H9 (cell line): ENCODE measurements at regions not wholly inside any gene's neighbourhood (a gene's known extent, or its start where the extent isn't known, plus 50 kb on each side); places are given as distances from the start of the nearest gene placed in this dataset.

Experiments used
- DNase-seq: peaks from one replicate; pipeline ENCODE4 v3.0.0-alpha.2; 2017
- H2AFZ ChIP-seq: one replicate; pipeline ENCODE4 v1.6.1; 2013; ENCODE audit warnings: mild to moderate bottlenecking, low read length, control low read depth, moderate library complexity
- H2AK5ac ChIP-seq: 2 replicates; pipeline ENCODE4 v1.6.1; 2013; ENCODE audit warnings: low read length, control low read depth, mixed read lengths; ENCODE audit not compliant: insufficient read length
- H2BK120ac ChIP-seq: one replicate; pipeline ENCODE4 v1.6.1; 2013; ENCODE audit warnings: low read depth, mild to moderate bottlenecking, low read length, control low read depth, inconsistent platforms; ENCODE audit not compliant: poor library complexity, severe bottlenecking
- H2BK12ac ChIP-seq: 2 replicates; pipeline ENCODE4 v1.6.1; 2013; ENCODE audit warnings: low read length, control low read depth, mixed read lengths, low read depth; ENCODE audit not compliant: insufficient read length
- H2BK15ac ChIP-seq: 2 replicates; pipeline ENCODE4 v1.6.1; 2013; ENCODE audit warnings: low read depth, low read length, control low read depth
- H2BK20ac ChIP-seq: one replicate; pipeline ENCODE4 v1.6.1; 2013; ENCODE audit warnings: low read depth, mild to moderate bottlenecking, low read length, control low read depth, inconsistent platforms; ENCODE audit not compliant: poor library complexity, severe bottlenecking
- H2BK5ac ChIP-seq: 2 replicates; pipeline ENCODE4 v1.6.1; 2013; ENCODE audit warnings: low read length, control low read depth, mixed read lengths; ENCODE audit not compliant: insufficient read length
- H3K14ac ChIP-seq: 2 replicates; pipeline ENCODE4 v1.6.1; 2013; ENCODE audit warnings: low read length, control low read depth; ENCODE audit not compliant: insufficient read depth
- H3K18ac ChIP-seq: 2 replicates; pipeline ENCODE4 v1.6.1; 2013; ENCODE audit warnings: low read depth, mild to moderate bottlenecking, mixed read lengths, low read length, control low read depth; ENCODE audit not compliant: insufficient read length
- H3K23ac ChIP-seq: 2 replicates; pipeline ENCODE4 v1.6.1; 2013; ENCODE audit warnings: low read length, control low read depth, mixed read lengths, low read depth; ENCODE audit not compliant: insufficient read length
- H3K23me2 ChIP-seq: 2 replicates; pipeline ENCODE4 v1.6.1; 2013; ENCODE audit warnings: low read depth, mild to moderate bottlenecking, mixed read lengths, low read length, control low read depth; ENCODE audit not compliant: insufficient read length, poor library complexity, severe bottlenecking
- H3K27ac ChIP-seq: 2 replicates; pipeline ENCODE4 v1.5.1; 2013; ENCODE audit warnings: low read length, control low read depth, mixed read lengths, low read depth; ENCODE audit not compliant: insufficient read length
- H3K27me3 ChIP-seq: 2 replicates; pipeline ENCODE4 v1.6.1; 2013; ENCODE audit warnings: low read length, control low read depth, inconsistent platforms; ENCODE audit not compliant: insufficient read depth
- H3K4ac ChIP-seq: 2 replicates; pipeline ENCODE4 v1.6.1; 2013; ENCODE audit warnings: low read depth, mild to moderate bottlenecking, control low read depth, inconsistent platforms, low read length, moderate library complexity
- H3K4me1 ChIP-seq: 2 replicates; pipeline ENCODE4 v1.6.1; 2013; ENCODE audit warnings: low read length, control low read depth, inconsistent platforms; ENCODE audit not compliant: insufficient read depth
- H3K4me2 ChIP-seq: 2 replicates; pipeline ENCODE4 v1.6.1; 2013; ENCODE audit warnings: low read length, control low read depth, mixed read lengths; ENCODE audit not compliant: insufficient read length, insufficient read depth
- H3K56ac ChIP-seq: 2 replicates; pipeline ENCODE4 v1.6.1; 2013; ENCODE audit warnings: low read depth, mild to moderate bottlenecking, mixed read lengths, low read length, control low read depth; ENCODE audit not compliant: insufficient read length
- H3K79me1 ChIP-seq: 2 replicates; pipeline ENCODE4 v1.6.1; 2013; ENCODE audit warnings: low read depth, mild to moderate bottlenecking, moderate library complexity, low read length, control low read depth, inconsistent platforms; ENCODE audit not compliant: insufficient read depth, poor library complexity, severe bottlenecking
- H3K79me2 ChIP-seq: 2 replicates; pipeline ENCODE4 v1.6.1; 2013; ENCODE audit warnings: low read length, control low read depth, inconsistent platforms; ENCODE audit not compliant: insufficient read depth
- H3K9ac ChIP-seq: 2 replicates; pipeline ENCODE4 v1.6.1; 2013; ENCODE audit warnings: low read length, control low read depth, mixed read lengths; ENCODE audit not compliant: insufficient read length; ENCODE audit errors: extremely low read depth
- H3K9me3 ChIP-seq: one replicate; pipeline ENCODE4 v1.6.1; 2013; ENCODE audit warnings: low read depth, low read length, inconsistent platforms; ENCODE audit not compliant: control insufficient read depth
- H3T11ph ChIP-seq: one replicate; pipeline ENCODE4 v1.6.1; 2013; ENCODE audit warnings: mild to moderate bottlenecking, low read length, control low read depth, inconsistent platforms
- H4K20me1 ChIP-seq: one replicate; pipeline ENCODE4 v1.6.1; 2013; ENCODE audit not compliant: control insufficient read depth, insufficient read length, insufficient read depth
- H4K5ac ChIP-seq: 2 replicates; pipeline ENCODE4 v1.6.1; 2013; ENCODE audit warnings: low read depth, mild to moderate bottlenecking, mixed read lengths, low read length, control low read depth; ENCODE audit not compliant: insufficient read length
- H4K8ac ChIP-seq: replicated peaks from 2 replicates; pipeline ENCODE4 v1.6.1; 2013; ENCODE audit warnings: low read length, control low read depth, mixed read lengths, low read depth; ENCODE audit not compliant: insufficient read length
- H4K91ac ChIP-seq: 2 replicates; pipeline ENCODE4 v1.6.1; 2013; ENCODE audit warnings: low read depth, mild to moderate bottlenecking, moderate library complexity, mixed read lengths, low read length, control low read depth; ENCODE audit not compliant: insufficient read length
- H3K27ac Mint-ChIP-seq, 3 experiments: 2 replicates in 2 of 3; 3 replicates in 1 of 3; pipeline ENCODE4 v1.8.0; 2020 to 2021; ENCODE audit warnings: mixed read lengths in 3 of 3, mild to moderate bottlenecking in 1 of 3, moderate library complexity in 1 of 3
- H3K27me3 Mint-ChIP-seq: 2 replicates; pipeline ENCODE4 v1.8.0; 2021; ENCODE audit warnings: low read depth, mild to moderate bottlenecking, moderate library complexity, mixed read lengths
- H3K36me3 Mint-ChIP-seq, 3 experiments: 2 replicates in 2 of 3; 3 replicates in 1 of 3; pipeline ENCODE4 v1.8.0; 2020 to 2021; ENCODE audit warnings: low read depth in 3 of 3, mixed read lengths in 3 of 3; ENCODE audit not compliant: insufficient read depth in 1 of 3
- H3K4me1 Mint-ChIP-seq, 2 experiments: 2 replicates each; pipeline ENCODE4 v1.8.0; 2020; ENCODE audit warnings: mixed read lengths in 2 of 2
- H3K4me3 Mint-ChIP-seq, 2 experiments: 2 replicates in 1 of 2; 3 replicates in 1 of 2; pipeline ENCODE4 v1.8.0; 2020 to 2021; ENCODE audit warnings: mild to moderate bottlenecking in 2 of 2, mixed read lengths in 2 of 2, moderate library complexity in 1 of 2
- H3K9me3 Mint-ChIP-seq, 2 experiments: 2 replicates in 1 of 2; 3 replicates in 1 of 2; pipeline ENCODE4 v1.8.0; 2020; ENCODE audit warnings: mild to moderate bottlenecking in 2 of 2, mixed read lengths in 2 of 2, moderate library complexity in 1 of 2
- CTCF ChIP-seq: fragments of 200-600 bp; sonication (generic); conservative IDR thresholded peaks from 3 replicates; pipeline ENCODE4 v1.8.0; 2021; ENCODE audit warnings: antibody characterized with exemption, mild to moderate bottlenecking
- WGBS: extraction: QIAGEN DNeasy Blood & Tissue Kit; methylation state at CpG from one replicate; pipeline ENCODE4 v1.1.7; 2013; ENCODE audit warnings: missing lambda C conversion rate, low lambda C conversion rate, mixed read lengths; ENCODE audit not compliant: insufficient read length; ENCODE audit errors: extremely low coverage; 5-methylcytosine and 5-hydroxymethylcytosine counted together

GRCh38 chr5:174999581-174999980 is 275.2 kb downstream of the MSX2 start:
- no peaks in the 10 kb centered on the region for H3K4me1 ChIP-seq
- no peak overlapping the region for H3K4me2 ChIP-seq
- no peak overlapping the region for H2BK15ac ChIP-seq
- no peak overlapping the region for H3K23ac ChIP-seq
- no peak for TF ChIP-seq CTCF
- H2AK5ac ChIP-seq: no peak overlapping the region
- H3K9me3 Mint-ChIP-seq: peaks cover 13 to 14% of the 10 kb centered on the region in 2 experiments
- no peak overlapping the region for H3K27ac Mint-ChIP-seq
- H3K9ac ChIP-seq: no peak overlapping the region
- no peak overlapping the region for H2BK120ac ChIP-seq
- no peak overlapping the region for H2BK20ac ChIP-seq
- H2AFZ ChIP-seq: no peak overlapping the region
- no peak overlapping the region for H4K5ac ChIP-seq
- no peaks in the 10 kb centered on the region for H3K79me1 ChIP-seq
- H3K56ac ChIP-seq: no peak overlapping the region
- no CpG with 5 or more reads among the region's 8 CpGs for WGBS
- H3K79me2 ChIP-seq: no peaks in the 10 kb centered on the region
- no peaks in the 10 kb centered on the region for H3K23me2 ChIP-seq
- no peak overlapping the region for H2BK5ac ChIP-seq
- no peaks in the 10 kb centered on the region for H4K20me1 ChIP-seq
- H3K27me3 Mint-ChIP-seq: peaks cover 13% of the 10 kb centered on the region
- no peak overlapping the region for H3K14ac ChIP-seq
- no peaks in the 10 kb centered on the region for H3K9me3 ChIP-seq
- H4K8ac ChIP-seq: no peak overlapping the region
- no peaks in the 10 kb centered on the region for H3K4me1 Mint-ChIP-seq
- H4K91ac ChIP-seq: no peak overlapping the region
- no peak overlapping the region for H3K4ac ChIP-seq
- H3K36me3 Mint-ChIP-seq: peaks cover 5 to 14% (median 6%) of the 10 kb centered on the region in 3 experiments; a peak in 3 of 7 replicates
- no peak for DNase-seq
- H2BK12ac ChIP-seq: no peak overlapping the region
- no peak overlapping the region for H3K4me3 Mint-ChIP-seq
- H3K27ac ChIP-seq: no peak overlapping the region
- H3K27me3 ChIP-seq: no peaks in the 10 kb centered on the region
- no peak overlapping the region for H3T11ph ChIP-seq
- H3K18ac ChIP-seq: no peak overlapping the region
